KMS-11 (cell line): ENCODE measurements at regions not wholly inside any gene's neighbourhood (a gene's known extent, or its start where the extent isn't known, plus 50 kb on each side); places are given as distances from the start of the nearest gene placed in this dataset.

Experiments used
- H2AFZ ChIP-seq: fragments of 200-600 bp; sonication (generic); 2 replicates; pipeline ENCODE4 v1.6.1; 2016; ENCODE audit warnings: antibody characterized with exemption, mixed run types, low read depth
- H3K27ac ChIP-seq: fragments of 200-600 bp; sonication (generic); 2 replicates; pipeline ENCODE4 v1.6.1; 2016; ENCODE audit warnings: mild to moderate bottlenecking, mixed run types
- H3K27me3 ChIP-seq: fragments of 200-600 bp; sonication (generic); 2 replicates; pipeline ENCODE4 v1.6.1; 2017; ENCODE audit warnings: mild to moderate bottlenecking, low read depth, mixed run types, moderate library complexity; ENCODE audit not compliant: insufficient read depth
- H3K36me3 ChIP-seq: fragments of 200-600 bp; sonication (generic); 2 replicates; pipeline ENCODE4 v1.6.1; 2017; ENCODE audit warnings: mild to moderate bottlenecking, mixed run types; ENCODE audit not compliant: insufficient read depth
- H3K4me1 ChIP-seq: fragments of 200-600 bp; sonication (generic); 2 replicates; pipeline ENCODE4 v1.6.1; 2016; ENCODE audit warnings: mild to moderate bottlenecking, low read depth, mixed run types; ENCODE audit not compliant: poor library complexity, severe bottlenecking
- H3K4me2 ChIP-seq: fragments of 200-600 bp; sonication (generic); 2 replicates; pipeline ENCODE4 v1.7.0; 2016; ENCODE audit warnings: mild to moderate bottlenecking, mixed run types
- H3K4me3 ChIP-seq: fragments of 200-600 bp; sonication (generic); IDR thresholded peaks from 2 replicates; pipeline ENCODE4 v1.6.1; 2017; ENCODE audit warnings: low read depth, low read length, mixed read lengths; ENCODE audit not compliant: insufficient read depth
- H3K79me2 ChIP-seq: fragments of 200-600 bp; sonication (generic); 2 replicates; pipeline ENCODE4 v1.6.1; 2016; ENCODE audit warnings: low read depth, mixed run types; ENCODE audit not compliant: insufficient read depth
- H3K9ac ChIP-seq: fragments of 200-600 bp; sonication (generic); 2 replicates; pipeline ENCODE4 v1.6.1; 2016; ENCODE audit warnings: mild to moderate bottlenecking, mixed run types
- H4K20me1 ChIP-seq: fragments of 200-600 bp; sonication (generic); 2 replicates; pipeline ENCODE4 v1.6.1; 2016; ENCODE audit warnings: mild to moderate bottlenecking, mixed run types; ENCODE audit not compliant: insufficient read depth
- CTCF ChIP-seq: fragments of 200-600 bp; sonication (generic); conservative IDR thresholded peaks from 2 replicates; pipeline ENCODE4 v1.6.1; 2017; ENCODE audit warnings: low read depth, mild to moderate bottlenecking, antibody characterized with exemption, low read length, moderate library complexity, mixed read lengths

GRCh38 chr3:67864587-67865183 is 210.3 kb upstream of the SUCLG2 start:
- no peak overlapping the region for H3K4me2 ChIP-seq
- H3K27ac ChIP-seq, result no peak overlapping the region
- H3K4me3 ChIP-seq, result no peak overlapping the region
- no peaks in the 10 kb centered on the region for H3K4me1 ChIP-seq
- H3K9ac ChIP-seq, result no peak overlapping the region
- TF ChIP-seq CTCF, result no peak
- H3K36me3 ChIP-seq, result no peaks in the 10 kb centered on the region
- no peak overlapping the region for H2AFZ ChIP-seq
- H3K79me2 ChIP-seq, result no peaks in the 10 kb centered on the region
- no peaks in the 10 kb centered on the region for H3K27me3 ChIP-seq
- no peaks in the 10 kb centered on the region for H4K20me1 ChIP-seq

GRCh38 chr3:67863869-67864268 is 209.5 kb upstream of the SUCLG2 start:
- no peak for TF ChIP-seq CTCF
- Histone ChIP-seq H3K4me3 (no peak overlapping the region), H3K4me2 (no peak overlapping the region)

GRCh38 chr3:67860429-67860828 is 206.0 kb upstream of the SUCLG2 start:
- no peak overlapping the region for H2AFZ ChIP-seq
- no peaks in the 10 kb centered on the region for H3K4me1 ChIP-seq
- TF ChIP-seq CTCF, result no peak
- H3K9ac ChIP-seq, result no peak overlapping the region
- no peak overlapping the region for H3K4me3 ChIP-seq
- no peaks in the 10 kb centered on the region for H3K36me3 ChIP-seq
- H3K27me3 ChIP-seq, result no peaks in the 10 kb centered on the region
- no peak overlapping the region for H3K27ac ChIP-seq
- H4K20me1 ChIP-seq, result no peaks in the 10 kb centered on the region
- no peak overlapping the region for H3K4me2 ChIP-seq
- H3K79me2 ChIP-seq, result no peaks in the 10 kb centered on the region

More at GRCh38 chr3:67863869-67864268, 209.5 kb upstream of the SUCLG2 start:
- no peak overlapping the region for H2AFZ ChIP-seq
- H3K9ac ChIP-seq, result no peak overlapping the region
- H3K36me3 ChIP-seq, result no peaks in the 10 kb centered on the region
- H3K27me3 ChIP-seq, result no peaks in the 10 kb centered on the region
- H3K79me2 ChIP-seq, result no peaks in the 10 kb centered on the region
- no peak overlapping the region for H3K27ac ChIP-seq
- H3K4me1 ChIP-seq, result no peaks in the 10 kb centered on the region
- no peaks in the 10 kb centered on the region for H4K20me1 ChIP-seq

- Histone ChIP-seq H2AFZ (no peak overlapping the region), H3K4me2 (no peak overlapping the region), H4K20me1 (no peaks in the 10 kb centered on the region), H3K4me3 (no peak overlapping the region), H3K27me3 (no peaks in the 10 kb centered on the region), H3K79me2 (no peaks in the 10 kb centered on the region), H3K4me1 (no peaks in the 10 kb centered on the region), H3K36me3 (no peaks in the 10 kb centered on the region), H3K27ac (no peak overlapping the region), H3K9ac (no peak overlapping the region)
- no peak for TF ChIP-seq CTCF
Measured at GRCh38 chr3:67858492-67858891, 204.1 kb upstream of the SUCLG2 start.
